Hepatocyte (in vitro differentiated cells): ENCODE measurements at regions not wholly inside any gene's neighbourhood (a gene's known extent, or its start where the extent isn't known, plus 50 kb on each side); places are given as distances from the start of the nearest gene placed in this dataset.

Source experiments
- DNase-seq: peaks from one replicate; pipeline ENCODE4 v3.0.0-alpha.2; 2016; ENCODE audit warnings: low spot score
- H2AFZ ChIP-seq: fragments of 200-600 bp; sonication (generic); 2 replicates; pipeline ENCODE4 v1.6.0; 2016; ENCODE audit warnings: antibody characterized with exemption, mild to moderate bottlenecking
- H3K27ac ChIP-seq: fragments of 200-600 bp; sonication (generic); 2 replicates; pipeline ENCODE4 v1.5.1; 2016; ENCODE audit warnings: mild to moderate bottlenecking
- H3K27me3 ChIP-seq: fragments of 200-600 bp; sonication (generic); 2 replicates; pipeline ENCODE4 v1.6.1; 2016
- H3K36me3 ChIP-seq: fragments of 200-600 bp; sonication (generic); replicated peaks from 2 replicates; pipeline ENCODE4 v1.5.1; 2016; ENCODE audit warnings: low read depth; ENCODE audit not compliant: insufficient read depth
- H3K4me1 ChIP-seq: fragments of 200-600 bp; sonication (generic); 2 replicates; pipeline ENCODE4 v1.5.1; 2016; ENCODE audit warnings: mild to moderate bottlenecking, moderate library complexity; ENCODE audit not compliant: insufficient read depth
- H3K4me2 ChIP-seq: fragments of 200-600 bp; sonication (generic); 2 replicates; pipeline ENCODE4 v1.6.0; 2016
- H3K4me3 ChIP-seq: fragments of 200-600 bp; sonication (generic); 2 replicates; pipeline ENCODE4 v1.5.1; 2016; ENCODE audit warnings: mild to moderate bottlenecking
- H3K79me2 ChIP-seq: fragments of 200-600 bp; sonication (generic); 2 replicates; pipeline ENCODE4 v1.6.0; 2017; ENCODE audit warnings: mild to moderate bottlenecking
- H3K9me2 ChIP-seq: fragments of 200-600 bp; sonication (generic); replicated peaks from 2 replicates; pipeline ENCODE4 v1.6.0; 2017; ENCODE audit warnings: mild to moderate bottlenecking; ENCODE audit not compliant: insufficient read depth
- H3K9me3 ChIP-seq: fragments of 200-600 bp; sonication (generic); 2 replicates; pipeline ENCODE4 v1.5.1; 2016; ENCODE audit warnings: low read depth, mild to moderate bottlenecking
- H4K20me1 ChIP-seq: fragments of 200-600 bp; sonication (generic); 2 replicates; pipeline ENCODE4 v1.6.0; 2016; ENCODE audit warnings: mild to moderate bottlenecking; ENCODE audit not compliant: insufficient read depth, poor library complexity, severe bottlenecking
- EZH2 ChIP-seq: fragments of 200-600 bp; sonication (generic); IDR thresholded peaks from 2 replicates; pipeline ENCODE4 v1.6.1; 2016; ENCODE audit warnings: antibody characterized with exemption, mild to moderate bottlenecking, borderline replicate concordance
- EZH2phosphoT487 ChIP-seq: fragments of 200-600 bp; sonication (generic); IDR thresholded peaks from one replicate; pipeline ENCODE4 v1.6.1; 2018; ENCODE audit warnings: antibody characterized with exemption, mild to moderate bottlenecking, low read depth, moderate library complexity; ENCODE audit not compliant: unreplicated experiment, severe bottlenecking
- WGBS: methylation state at CpG from one replicate; pipeline ENCODE4 v1.1.6; 2016; ENCODE audit warnings: low lambda C conversion rate; ENCODE audit errors: missing lambda C conversion rate; 5-methylcytosine and 5-hydroxymethylcytosine counted together
- TF ChIP-seq, protein P1 (sequence below): fragments of 200-600 bp; sonication (generic); IDR thresholded peaks from 2 replicates; pipeline ENCODE4 v1.5.1; 2016; ENCODE audit warnings: antibody characterized with exemption, mild to moderate bottlenecking; ENCODE audit not compliant: poor library complexity

DNA sequence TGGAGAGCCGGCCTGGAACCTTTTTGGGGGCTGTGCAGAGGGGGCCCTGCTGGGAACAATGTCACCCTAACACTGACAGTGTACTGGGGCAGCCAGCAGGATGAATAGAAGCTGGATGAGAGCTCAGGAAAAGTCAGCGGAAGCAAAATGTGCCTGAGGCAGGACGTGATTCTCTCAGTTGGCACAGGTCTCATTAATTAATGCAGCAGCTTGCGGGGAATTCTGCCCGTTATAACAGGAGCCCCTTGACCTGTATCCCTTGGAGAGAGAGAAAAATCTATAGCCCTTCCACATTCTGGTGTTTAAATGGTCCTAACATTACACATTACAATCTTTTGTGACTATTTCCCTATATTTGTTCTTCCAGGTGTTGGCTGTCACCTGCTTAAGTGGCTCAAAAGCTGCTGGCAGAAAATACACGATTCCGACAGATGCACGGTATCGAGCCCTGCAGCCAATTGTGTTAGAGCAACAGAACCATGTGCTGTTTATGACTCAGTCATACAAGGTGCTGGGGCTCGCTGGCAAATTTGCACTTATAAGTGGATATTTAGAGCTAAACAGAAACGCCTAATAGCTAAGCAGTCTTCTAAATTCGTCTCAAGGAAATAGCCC, 854.7 kb downstream of the AACS start:
- Histone ChIP-seq H3K27ac (no peak overlapping the region), H3K27me3 (no peaks in the 10 kb centered on the region), H3K4me1 (no peaks in the 10 kb centered on the region), H3K36me3 (no peaks in the 10 kb centered on the region), H4K20me1 (no peaks in the 10 kb centered on the region), H3K4me2 (no peak overlapping the region), H3K9me3 (no peaks in the 10 kb centered on the region), H3K79me2 (no peaks in the 10 kb centered on the region), H3K4me3 (no peak overlapping the region), H3K9me2 (no peaks in the 10 kb centered on the region), H2AFZ (no peak overlapping the region)
- no peak for DNase-seq
- TF ChIP-seq, protein P1, sequence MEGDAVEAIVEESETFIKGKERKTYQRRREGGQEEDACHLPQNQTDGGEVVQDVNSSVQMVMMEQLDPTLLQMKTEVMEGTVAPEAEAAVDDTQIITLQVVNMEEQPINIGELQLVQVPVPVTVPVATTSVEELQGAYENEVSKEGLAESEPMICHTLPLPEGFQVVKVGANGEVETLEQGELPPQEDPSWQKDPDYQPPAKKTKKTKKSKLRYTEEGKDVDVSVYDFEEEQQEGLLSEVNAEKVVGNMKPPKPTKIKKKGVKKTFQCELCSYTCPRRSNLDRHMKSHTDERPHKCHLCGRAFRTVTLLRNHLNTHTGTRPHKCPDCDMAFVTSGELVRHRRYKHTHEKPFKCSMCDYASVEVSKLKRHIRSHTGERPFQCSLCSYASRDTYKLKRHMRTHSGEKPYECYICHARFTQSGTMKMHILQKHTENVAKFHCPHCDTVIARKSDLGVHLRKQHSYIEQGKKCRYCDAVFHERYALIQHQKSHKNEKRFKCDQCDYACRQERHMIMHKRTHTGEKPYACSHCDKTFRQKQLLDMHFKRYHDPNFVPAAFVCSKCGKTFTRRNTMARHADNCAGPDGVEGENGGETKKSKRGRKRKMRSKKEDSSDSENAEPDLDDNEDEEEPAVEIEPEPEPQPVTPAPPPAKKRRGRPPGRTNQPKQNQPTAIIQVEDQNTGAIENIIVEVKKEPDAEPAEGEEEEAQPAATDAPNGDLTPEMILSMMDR = no peak
- TF ChIP-seq EZH2 = no peak
- no peak for TF ChIP-seq EZH2phosphoT487
- 85% methylated on average over 12 of the region's 12 CpGs for WGBS

GRCh38 chr12:125922330-125922729, 857.1 kb downstream of the AACS start:
- Histone ChIP-seq H3K27ac (no peak overlapping the region), H3K4me1 (no peaks in the 10 kb centered on the region), H3K27me3 (no peaks in the 10 kb centered on the region), H3K9me2 (no peaks in the 10 kb centered on the region), H3K79me2 (no peaks in the 10 kb centered on the region), H3K4me3 (no peak overlapping the region), H2AFZ (no peak overlapping the region), H3K36me3 (no peaks in the 10 kb centered on the region), H4K20me1 (no peaks in the 10 kb centered on the region), H3K9me3 (no peaks in the 10 kb centered on the region), H3K4me2 (no peak overlapping the region)
- no peak for DNase-seq
- WGBS = 72% methylated on average over 5 of the region's 5 CpGs
- TF ChIP-seq EZH2 (no peak), EZH2phosphoT487 (no peak)
- TF ChIP-seq, protein P1 = no peak

DNA sequence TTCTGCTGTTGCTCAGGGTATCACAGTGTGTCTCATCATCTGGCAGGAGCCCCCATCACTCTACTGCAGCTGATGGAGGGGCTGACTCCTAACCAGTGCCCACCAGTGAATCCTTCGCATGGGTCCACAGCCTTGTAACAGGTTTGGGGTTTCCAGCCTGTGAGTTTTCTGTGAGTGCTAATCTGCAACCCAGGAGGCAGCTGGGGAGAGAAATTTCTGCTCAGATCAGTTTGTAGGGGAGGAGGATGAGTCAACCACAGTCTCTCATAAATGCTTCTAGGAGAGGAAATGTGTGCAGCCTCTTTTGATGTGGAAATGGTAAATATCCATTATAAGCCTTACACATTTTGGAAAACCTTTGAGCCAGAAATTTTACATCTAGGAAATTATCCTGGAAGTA, 871.3 kb downstream of the AACS start:
- no peak overlapping the region for H3K27ac ChIP-seq
- no peak for DNase-seq
- H3K9me2 ChIP-seq = no peaks in the 10 kb centered on the region
- H3K27me3 ChIP-seq = no peaks in the 10 kb centered on the region
- H3K4me1 ChIP-seq = no peaks in the 10 kb centered on the region
- no peaks in the 10 kb centered on the region for H3K36me3 ChIP-seq
- 95% methylated on average over 1 of the region's 1 CpG for WGBS
- TF ChIP-seq EZH2phosphoT487 (no peak), EZH2 (no peak)
- TF ChIP-seq, protein P1 = no peak
- H4K20me1 ChIP-seq = no peaks in the 10 kb centered on the region
- H3K79me2 ChIP-seq = no peaks in the 10 kb centered on the region
- H3K4me3 ChIP-seq = no peak overlapping the region
- H2AFZ ChIP-seq = no peak overlapping the region
- no peaks in the 10 kb centered on the region for H3K9me3 ChIP-seq
- H3K4me2 ChIP-seq = no peak overlapping the region

DNA sequence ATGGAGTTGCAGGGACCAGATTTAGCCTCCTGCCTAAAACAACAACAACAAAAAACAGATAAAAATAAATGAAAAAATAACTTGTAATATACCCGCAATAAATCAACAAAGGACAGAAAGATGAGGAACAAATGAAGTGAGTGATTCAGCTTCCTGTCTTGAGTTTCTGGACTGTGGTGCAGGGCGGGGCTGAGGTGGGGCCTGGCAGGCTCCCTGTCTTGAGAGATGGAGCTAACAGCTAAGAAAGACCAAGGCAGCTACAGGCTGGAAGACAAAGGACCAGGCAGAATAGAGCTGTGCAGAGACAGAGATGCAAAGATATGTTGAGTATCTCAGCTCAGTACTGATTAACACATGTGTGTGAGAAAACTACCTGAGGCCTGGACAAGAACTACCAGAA, 879.2 kb downstream of the AACS start:
- WGBS = 89% methylated on average over 2 of the region's 2 CpGs
- no peak for DNase-seq

More for the DNA sequence above, 879.2 kb downstream of the AACS start:
- Histone ChIP-seq H3K9me3 (no peaks in the 10 kb centered on the region), H2AFZ (no peak overlapping the region), H3K4me2 (no peak overlapping the region), H3K9me2 (no peaks in the 10 kb centered on the region), H3K4me3 (no peak overlapping the region), H3K4me1 (no peaks in the 10 kb centered on the region), H4K20me1 (no peaks in the 10 kb centered on the region), H3K27me3 (no peaks in the 10 kb centered on the region), H3K27ac (no peak overlapping the region), H3K36me3 (no peaks in the 10 kb centered on the region), H3K79me2 (no peaks in the 10 kb centered on the region)
- TF ChIP-seq EZH2phosphoT487 = no peak
- TF ChIP-seq EZH2 = no peak
- TF ChIP-seq, protein P1 = no peak
